Mesothelial cell of epicardium (in vitro differentiated cells): ENCODE measurements at regions not wholly inside any gene's neighbourhood (a gene's known extent, or its start where the extent isn't known, plus 50 kb on each side); places are given as distances from the start of the nearest gene placed in this dataset.
A peak's percentile ranks its signal among the peaks of the same experiment; 100 is the strongest.

Source experiments
- DNase-seq, 2 experiments: peaks; one replicate each; pipeline ENCODE4 v3.0.0; 2021; ENCODE audit warnings: low spot score in 2 of 2; ENCODE audit not compliant: unreplicated experiment in 2 of 2
- H3K27ac Mint-ChIP-seq: 2 replicates; pipeline ENCODE4 v1.8.0; 2021; ENCODE audit warnings: mixed read lengths
- H3K27me3 Mint-ChIP-seq: 2 replicates; pipeline ENCODE4 v1.8.0; 2021; ENCODE audit warnings: low read depth, mixed read lengths
- H3K36me3 Mint-ChIP-seq: 2 replicates; pipeline ENCODE4 v1.8.0; 2021; ENCODE audit warnings: mixed read lengths
- H3K4me1 Mint-ChIP-seq: 2 replicates; pipeline ENCODE4 v1.8.0; 2021; ENCODE audit warnings: mixed read lengths
- H3K4me3 Mint-ChIP-seq: 2 replicates; pipeline ENCODE4 v1.8.0; 2021; ENCODE audit warnings: mild to moderate bottlenecking, moderate library complexity, mixed read lengths
- H3K9me3 Mint-ChIP-seq: 2 replicates; pipeline ENCODE4 v1.8.0; 2021; ENCODE audit warnings: mixed read lengths
- TF ChIP-seq, protein P1 (sequence below): fragments of 200-600 bp; sonication (generic); IDR thresholded peaks from one replicate; pipeline ENCODE4 v1.5.0; 2021; ENCODE audit warnings: antibody characterized with exemption; ENCODE audit not compliant: unreplicated experiment

GRCh38 chr18:68152770-68153169 lies 562.1 kb downstream of the TMX3 start:
- Mint-ChIP-seq H3K9me3 (peaks cover 13% of the 10 kb centered on the region), H3K4me1 (peaks cover 2% of the 10 kb centered on the region), H3K4me3 (no peak overlapping the region), H3K27ac (no peak overlapping the region), H3K27me3 (no peaks in the 10 kb centered on the region), H3K36me3 (no peaks in the 10 kb centered on the region)
- DNase-seq = no peak
- TF ChIP-seq, protein P1, sequence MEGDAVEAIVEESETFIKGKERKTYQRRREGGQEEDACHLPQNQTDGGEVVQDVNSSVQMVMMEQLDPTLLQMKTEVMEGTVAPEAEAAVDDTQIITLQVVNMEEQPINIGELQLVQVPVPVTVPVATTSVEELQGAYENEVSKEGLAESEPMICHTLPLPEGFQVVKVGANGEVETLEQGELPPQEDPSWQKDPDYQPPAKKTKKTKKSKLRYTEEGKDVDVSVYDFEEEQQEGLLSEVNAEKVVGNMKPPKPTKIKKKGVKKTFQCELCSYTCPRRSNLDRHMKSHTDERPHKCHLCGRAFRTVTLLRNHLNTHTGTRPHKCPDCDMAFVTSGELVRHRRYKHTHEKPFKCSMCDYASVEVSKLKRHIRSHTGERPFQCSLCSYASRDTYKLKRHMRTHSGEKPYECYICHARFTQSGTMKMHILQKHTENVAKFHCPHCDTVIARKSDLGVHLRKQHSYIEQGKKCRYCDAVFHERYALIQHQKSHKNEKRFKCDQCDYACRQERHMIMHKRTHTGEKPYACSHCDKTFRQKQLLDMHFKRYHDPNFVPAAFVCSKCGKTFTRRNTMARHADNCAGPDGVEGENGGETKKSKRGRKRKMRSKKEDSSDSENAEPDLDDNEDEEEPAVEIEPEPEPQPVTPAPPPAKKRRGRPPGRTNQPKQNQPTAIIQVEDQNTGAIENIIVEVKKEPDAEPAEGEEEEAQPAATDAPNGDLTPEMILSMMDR = no peak

DNA sequence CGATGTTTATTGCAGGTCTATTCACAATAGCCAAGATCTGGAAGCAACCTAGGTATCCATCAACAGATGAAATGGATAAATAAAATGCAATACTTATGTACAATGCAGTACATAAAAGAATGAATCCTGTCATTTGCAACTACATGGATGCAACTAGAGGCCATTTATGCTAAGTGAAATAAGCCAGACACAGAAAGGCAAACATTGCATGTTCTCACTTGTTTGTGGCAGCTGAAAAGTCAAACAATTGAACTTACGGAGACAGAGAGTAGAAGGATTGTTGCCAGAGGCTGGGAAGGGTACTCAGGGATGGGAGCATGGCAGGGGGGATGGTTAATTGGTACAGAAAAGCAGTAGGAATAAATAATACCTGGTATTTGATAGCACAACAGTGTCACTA lies 563.9 kb downstream of the TMX3 start:
- Mint-ChIP-seq H3K36me3 (no peaks in the 10 kb centered on the region), H3K27ac (peak overlapping the region; percentile 6), H3K4me3 (no peak overlapping the region), H3K9me3 (no peaks in the 10 kb centered on the region), H3K27me3 (no peaks in the 10 kb centered on the region), H3K4me1 (peaks cover 2% of the 10 kb centered on the region)
- no peak for DNase-seq
- TF ChIP-seq, protein P1 = no peak

GRCh38 chr18:68148863-68149262 lies 566.0 kb downstream of the TMX3 start:
- H3K4me1 Mint-ChIP-seq = peaks cover 2% of the 10 kb centered on the region
- no peak overlapping the region for H3K4me3 Mint-ChIP-seq
- no peak for DNase-seq
- no peak overlapping the region for H3K27ac Mint-ChIP-seq
- TF ChIP-seq, protein P1 = no peak
- no peaks in the 10 kb centered on the region for H3K9me3 Mint-ChIP-seq
- H3K36me3 Mint-ChIP-seq = no peaks in the 10 kb centered on the region
- H3K27me3 Mint-ChIP-seq = no peaks in the 10 kb centered on the region

DNA sequence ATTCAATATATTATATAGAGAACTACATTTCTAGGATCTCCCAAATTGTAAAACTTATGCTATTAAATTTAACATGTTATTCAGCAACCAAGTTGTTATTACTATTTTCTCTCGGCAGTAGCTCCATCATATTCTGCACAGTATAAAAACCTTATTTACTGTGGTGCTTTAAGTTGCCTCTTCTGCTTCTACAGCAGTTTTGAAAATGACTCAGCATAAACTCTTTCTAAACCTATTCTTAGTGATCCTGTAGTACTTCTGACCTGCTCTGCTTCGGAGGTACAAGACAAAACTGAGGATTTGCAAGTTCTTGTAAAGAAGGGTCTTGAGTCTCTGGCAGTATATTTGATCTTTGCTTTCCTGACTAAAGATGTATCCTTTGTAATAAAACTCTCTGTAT lies 567.2 kb downstream of the TMX3 start:
- Mint-ChIP-seq H3K27me3 (no peaks in the 10 kb centered on the region), H3K4me1 (peaks cover 2% of the 10 kb centered on the region), H3K9me3 (peaks cover 3% of the 10 kb centered on the region), H3K27ac (no peak overlapping the region), H3K4me3 (no peak overlapping the region), H3K36me3 (no peaks in the 10 kb centered on the region)
- no peak for DNase-seq
- TF ChIP-seq, protein P1 = no peak

DNA sequence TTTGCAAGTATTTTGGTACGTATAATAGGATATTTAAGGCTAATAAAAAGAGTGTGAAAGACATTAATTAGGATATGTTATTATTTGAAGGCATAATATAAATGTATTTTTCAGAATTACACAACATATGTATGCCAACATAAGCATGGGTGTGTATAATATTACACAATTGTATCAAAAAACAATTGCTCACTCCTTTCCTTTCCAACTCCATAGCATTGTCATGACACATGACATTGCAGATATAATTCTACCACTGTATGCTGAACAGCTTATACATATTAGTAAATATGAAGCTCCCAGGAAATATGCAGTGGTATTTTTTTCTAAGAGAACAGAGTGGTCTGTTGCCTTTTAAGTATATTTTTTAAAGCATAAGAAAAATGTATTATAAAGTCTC lies 593.1 kb downstream of the TMX3 start:
- no peak overlapping the region for H3K4me3 Mint-ChIP-seq
- H3K36me3 Mint-ChIP-seq = no peaks in the 10 kb centered on the region
- H3K9me3 Mint-ChIP-seq = no peaks in the 10 kb centered on the region
- H3K27ac Mint-ChIP-seq = no peak overlapping the region
- no peaks in the 10 kb centered on the region for H3K27me3 Mint-ChIP-seq
- no peak for DNase-seq
- TF ChIP-seq, protein P1 = no peak
- no peaks in the 10 kb centered on the region for H3K4me1 Mint-ChIP-seq

- DNase-seq = no peak
- no peaks in the 10 kb centered on the region for H3K4me1 Mint-ChIP-seq
- no peaks in the 10 kb centered on the region for H3K36me3 Mint-ChIP-seq
- no peaks in the 10 kb centered on the region for H3K27me3 Mint-ChIP-seq
- no peaks in the 10 kb centered on the region for H3K9me3 Mint-ChIP-seq
- TF ChIP-seq, protein P1 = no peak
- no peak overlapping the region for H3K4me3 Mint-ChIP-seq
- no peak overlapping the region for H3K27ac Mint-ChIP-seq
These were observed 593.6 kb downstream of the TMX3 start for GRCh38 chr18:68121308-68121707.
